NAMALWA (cell line): ENCODE measurements at regions not wholly inside any gene's neighbourhood (a gene's known extent, or its start where the extent isn't known, plus 50 kb on each side); places are given as distances from the start of the nearest gene placed in this dataset.
"Not testable (repeated sequence)": the region's sequence is repeated elsewhere in the genome, so short reads cannot be mapped to it uniquely, and the experiment has no call there.

Source experiments
- DNase-seq: peaks from one replicate; pipeline ENCODE4 v3.0.0-alpha.2; 2015; ENCODE audit warnings: low spot score

DNA sequence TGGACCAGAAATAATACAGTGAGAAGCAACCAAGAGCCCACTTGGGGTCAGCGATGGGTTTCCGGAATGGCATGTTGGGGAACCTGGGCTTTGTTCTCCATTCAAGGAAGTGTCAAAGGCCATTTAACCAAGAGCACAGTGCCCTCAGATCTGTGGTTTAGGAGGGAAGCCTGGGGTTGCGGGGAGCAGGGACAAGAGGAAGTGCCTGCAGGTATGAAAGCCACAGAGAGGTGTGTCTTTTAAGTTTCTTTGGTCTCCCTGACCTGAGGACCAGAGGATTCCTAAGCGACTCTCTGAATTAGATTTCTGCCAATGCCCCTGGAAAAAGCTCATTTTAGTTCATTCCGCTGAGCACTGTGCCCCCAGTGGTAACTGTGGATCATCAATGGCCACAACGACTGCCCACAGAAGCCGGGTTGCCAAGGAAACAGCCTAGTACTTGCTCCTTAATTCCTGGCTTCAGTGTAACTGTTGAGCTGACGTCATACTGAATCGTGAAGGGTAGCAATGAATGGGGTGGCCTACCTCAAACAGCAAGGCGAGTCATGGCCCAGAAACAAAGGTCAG is 107.3 kb upstream of the SPIN1 start:
- no peak for DNase-seq

DNA sequence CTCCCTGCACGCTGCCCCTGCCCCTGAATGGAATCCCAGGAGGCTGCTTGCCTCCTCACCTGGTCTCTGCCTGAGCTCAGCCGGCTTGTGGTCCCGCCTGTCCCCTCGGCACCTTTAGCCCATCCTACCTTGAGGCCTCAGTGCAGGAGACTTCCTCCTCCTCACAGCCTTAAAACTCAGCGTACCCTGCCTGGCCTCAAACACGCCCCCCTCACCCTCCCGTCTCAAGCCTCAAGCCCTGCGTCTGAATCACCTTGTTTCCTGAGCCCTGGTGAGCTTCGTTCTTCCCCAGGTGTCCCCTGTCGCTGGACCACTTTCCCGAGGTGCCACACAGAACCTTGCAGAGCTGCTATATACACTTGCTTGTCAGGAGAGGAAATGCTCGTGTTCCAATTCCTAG is 110.2 kb upstream of the SPIN1 start:
- no peak for DNase-seq

GRCh38 chr9:88274078-88274477 is 114.2 kb upstream of the SPIN1 start:
- no peak for DNase-seq

GRCh38 chr9:88272986-88273385 is 115.3 kb upstream of the SPIN1 start:
- DNase-seq: no peak

GRCh38 chr9:88270413-88270812 is 117.8 kb upstream of the SPIN1 start:
- DNase-seq: no peak

- DNase-seq: no peak
Observed at GRCh38 chr9:88268886-88269285, 119.4 kb upstream of the SPIN1 start.

- no peak for DNase-seq
Observed at GRCh38 chr9:88267283-88267682, 121.0 kb upstream of the SPIN1 start.

GRCh38 chr9:88266416-88266815 is 121.8 kb upstream of the SPIN1 start:
- no peak for DNase-seq

DNA sequence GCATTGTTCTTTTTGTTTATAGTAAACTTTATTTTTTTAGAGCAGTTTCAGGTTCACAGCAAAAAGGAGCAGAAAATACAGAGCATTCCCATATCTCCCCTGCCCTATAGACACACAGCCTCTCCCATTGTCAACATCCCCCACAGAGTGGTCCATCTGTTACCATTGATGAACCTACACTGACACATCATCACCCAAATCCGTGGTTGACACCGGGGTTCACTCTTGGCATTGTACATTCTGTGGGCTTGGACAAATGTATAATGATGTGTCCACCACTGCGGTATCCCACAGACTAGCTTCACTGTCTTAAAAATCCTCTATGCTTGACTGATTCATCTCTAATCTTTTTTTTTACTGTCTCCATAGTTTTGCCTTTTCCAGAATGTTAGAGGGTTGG is 120.7 kb upstream of the SPATA31C2 start:
- no peak for DNase-seq

- DNase-seq: no peak
Observed at GRCh38 chr9:88258601-88259000, 120.3 kb upstream of the SPATA31C2 start.

- DNase-seq: no peak
Observed at GRCh38 chr9:88258024-88258423, 119.7 kb upstream of the SPATA31C2 start.

DNA sequence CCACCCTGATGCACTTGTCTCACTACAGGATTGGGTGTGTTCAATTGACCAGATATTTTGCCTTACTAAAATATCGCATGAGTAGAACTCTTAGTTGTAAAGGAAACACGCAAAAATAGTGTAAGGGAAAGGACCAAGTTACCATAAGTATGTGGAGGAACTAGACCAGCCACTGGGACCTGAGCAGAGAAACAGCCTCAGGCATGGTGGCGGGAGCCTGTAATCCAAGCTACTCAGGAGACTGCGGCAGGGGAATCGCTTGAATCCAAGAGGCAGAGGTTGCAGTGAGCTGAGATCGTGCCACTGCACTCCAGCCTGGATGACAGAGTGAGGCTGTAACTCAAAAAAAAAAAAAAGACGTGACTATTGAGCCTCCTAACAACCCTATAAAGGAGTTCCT is 117.9 kb upstream of the SPATA31C2 start:
- DNase-seq: no peak

DNA sequence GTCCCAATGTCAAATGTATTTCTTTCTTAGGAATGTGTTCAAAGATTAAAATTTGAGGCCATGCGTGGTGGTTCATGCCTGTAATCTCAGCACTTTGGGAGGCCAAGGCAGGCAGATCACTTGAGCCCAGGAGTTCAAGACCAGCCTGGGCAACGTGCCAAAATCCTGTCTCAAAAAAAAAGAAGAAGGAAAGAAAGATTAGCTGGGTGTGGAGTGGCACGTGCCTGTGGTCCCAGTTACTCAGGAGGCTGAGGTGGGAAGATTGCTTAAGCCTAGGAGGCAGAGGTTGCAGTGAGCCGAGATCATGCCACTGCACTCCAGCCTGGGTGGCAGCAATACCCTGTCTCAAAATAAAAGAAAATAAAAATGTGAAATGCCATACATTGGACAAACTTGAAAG is 117.5 kb upstream of the SPATA31C2 start:
- not testable (repeated sequence) for DNase-seq

DNA sequence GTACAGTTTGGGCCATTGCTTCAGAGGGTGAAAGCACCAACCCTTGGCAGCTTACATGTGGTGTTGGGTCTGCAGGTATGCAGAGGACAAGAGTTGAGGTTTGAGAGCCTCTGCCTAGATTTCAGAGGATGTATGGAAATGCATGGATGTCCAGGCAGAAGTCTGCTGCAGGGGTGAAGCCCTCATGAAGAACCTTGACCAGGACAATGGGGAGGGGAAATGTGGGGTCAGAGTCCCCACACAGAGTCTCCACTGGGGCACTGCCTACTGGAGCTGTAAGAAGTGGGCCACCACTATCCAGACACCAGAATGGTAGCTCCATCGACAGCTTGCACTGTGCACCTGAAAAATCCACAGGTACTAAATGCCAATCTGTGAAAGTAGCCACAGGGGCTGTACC is 113.6 kb upstream of the SPATA31C2 start:
- no peak for DNase-seq

DNA sequence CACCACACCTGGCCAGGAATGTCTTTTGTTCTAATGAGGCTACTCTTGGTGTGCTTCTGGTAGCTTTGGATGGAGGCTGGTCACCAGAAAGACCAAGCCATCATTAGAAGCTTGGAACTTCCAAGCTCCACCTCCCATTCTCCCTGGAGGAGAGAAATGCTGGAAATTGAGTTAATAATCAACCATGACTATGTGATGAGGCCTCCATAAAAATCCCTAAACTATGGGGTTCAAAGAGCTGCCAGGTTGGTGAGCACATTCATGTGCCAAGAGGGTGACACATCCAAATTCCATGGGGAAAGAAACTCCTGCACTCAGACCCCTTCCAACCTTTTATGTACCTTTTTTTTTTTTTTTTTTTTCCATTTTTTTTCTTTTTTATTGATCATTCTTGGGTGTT is 105.5 kb upstream of the SPATA31C2 start:
- DNase-seq: no peak

DNA sequence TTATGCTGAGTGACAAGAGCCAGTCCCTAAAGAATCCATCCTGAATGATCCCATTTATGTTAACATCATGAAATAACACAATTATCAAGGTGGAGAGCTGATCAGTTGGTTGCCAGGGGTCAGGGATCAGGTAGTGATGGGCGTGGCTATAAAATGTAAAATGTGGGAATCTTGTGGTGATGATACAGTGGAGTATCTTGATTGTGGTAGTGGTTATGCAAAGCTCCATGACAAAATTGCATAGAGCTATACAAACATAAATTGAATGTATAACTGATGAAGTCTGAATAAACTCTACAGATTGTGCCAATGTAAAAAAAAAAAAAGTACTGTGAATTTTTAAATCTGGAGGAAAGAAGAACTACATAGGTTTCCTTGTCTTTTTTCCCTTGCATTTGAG is 104.6 kb upstream of the SPATA31C2 start:
- DNase-seq: no peak

DNA sequence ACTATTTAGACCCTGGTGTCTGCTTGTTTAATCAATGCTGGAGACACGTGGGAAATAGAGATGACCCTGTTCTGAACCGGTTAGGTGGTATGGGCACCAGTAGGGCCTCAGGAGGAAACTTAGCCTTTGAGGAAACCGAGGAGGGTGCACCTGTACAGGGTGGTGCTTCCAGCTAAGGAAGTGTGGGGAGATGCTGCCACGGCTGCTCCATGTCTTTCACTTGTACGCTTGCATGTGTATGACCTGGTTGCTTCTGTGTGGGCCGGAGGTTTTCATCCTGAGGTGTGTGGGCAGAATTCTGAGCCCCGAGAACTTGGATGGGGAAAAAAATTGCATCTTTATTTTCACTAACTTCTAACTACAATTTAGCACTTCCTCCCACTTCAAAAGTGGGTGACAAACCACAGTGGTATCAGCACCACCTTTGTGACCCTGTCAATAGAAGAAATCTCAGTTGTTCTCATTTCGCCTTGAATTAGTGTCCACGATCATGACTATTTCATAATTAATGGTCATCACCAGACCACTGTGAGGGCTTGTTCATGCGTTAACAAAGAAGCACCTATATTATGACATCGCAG is 99.8 kb upstream of the SPATA31C2 start:
- DNase-seq: no peak

GRCh38 chr9:88237479-88237961 is 99.2 kb upstream of the SPATA31C2 start:
- no peak for DNase-seq

- DNase-seq: no peak
Observed at GRCh38 chr9:88236511-88237478, 98.5 kb upstream of the SPATA31C2 start.

DNA sequence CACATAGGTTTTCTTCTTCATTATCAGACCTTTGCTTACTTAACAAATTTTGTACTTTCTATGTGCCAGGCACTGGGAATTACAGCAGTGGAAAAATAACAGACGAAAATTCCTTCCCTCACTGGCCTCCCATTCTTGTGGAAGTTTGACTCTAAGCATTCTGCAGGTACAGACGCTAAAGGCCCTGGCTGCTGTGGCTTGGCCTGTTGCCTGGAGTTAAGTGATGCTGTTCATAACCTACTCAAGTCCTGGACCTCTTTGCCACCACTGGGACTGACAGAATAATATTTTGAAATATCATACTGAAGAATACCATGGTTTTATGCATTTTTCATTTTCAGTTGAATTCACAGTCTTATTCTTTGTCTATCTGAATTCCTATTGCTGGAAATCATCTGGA is 97.3 kb upstream of the SPATA31C2 start:
- no peak for DNase-seq

DNA sequence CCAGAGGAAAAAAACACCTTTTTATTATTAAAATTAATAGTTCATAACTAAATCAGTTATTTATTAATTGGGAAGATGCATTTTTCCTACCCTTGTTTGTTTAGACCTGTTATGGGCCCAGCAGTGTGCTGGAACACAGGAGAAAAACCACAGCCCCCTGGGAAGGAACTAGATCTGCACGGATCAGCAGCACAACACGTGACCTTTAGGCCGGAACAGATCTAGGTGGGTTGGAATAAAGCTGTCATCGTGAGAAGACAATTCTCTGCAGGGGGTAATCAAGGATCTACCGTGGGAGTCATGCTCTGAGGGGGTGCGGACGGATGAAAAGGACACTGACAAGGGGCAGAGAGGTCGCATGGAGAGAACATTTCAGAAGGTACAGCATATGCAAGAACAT is 95.8 kb upstream of the SPATA31C2 start:
- DNase-seq: no peak

GRCh38 chr9:88233091-88233490 is 94.8 kb upstream of the SPATA31C2 start:
- no peak for DNase-seq

GRCh38 chr9:88230612-88231011 is 92.3 kb upstream of the SPATA31C2 start:
- DNase-seq: no peak
